SH-SY5Y (cell line): ENCODE measurements at regions not wholly inside any gene's neighbourhood (a gene's known extent, or its start where the extent isn't known, plus 50 kb on each side); places are given as distances from the start of the nearest gene placed in this dataset.

ENCODE experiments used
- GATA2 ChIP-seq: IDR thresholded peaks from 2 replicates; pipeline ENCODE4 v1.6.1; 2011; ENCODE audit warnings: mild to moderate bottlenecking, low read depth, low read length
- GATA3 ChIP-seq: IDR thresholded peaks from 2 replicates; pipeline ENCODE4 v1.6.1; 2011; ENCODE audit warnings: low read depth, mild to moderate bottlenecking, low read length, moderate library complexity

DNA sequence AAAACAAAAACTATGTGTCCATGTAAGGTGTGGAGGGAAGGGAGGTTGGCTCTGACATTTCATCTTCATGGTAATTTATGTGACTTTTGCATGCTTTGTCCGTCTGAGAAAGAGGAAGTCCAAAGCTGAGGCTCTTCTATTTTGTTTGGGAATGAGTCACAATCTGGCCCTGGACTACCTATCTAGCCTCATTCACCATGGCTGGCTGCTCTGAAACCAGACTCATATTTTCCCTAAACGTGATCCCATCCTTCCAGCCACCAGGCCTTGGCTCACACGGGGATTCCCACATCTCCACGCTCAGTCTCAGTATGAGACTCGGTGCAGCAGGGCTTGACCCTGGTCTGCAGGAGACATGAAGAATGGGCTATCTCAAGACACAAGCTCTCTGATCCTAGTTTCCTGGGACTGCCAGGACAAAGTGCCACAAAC lies 672.8 kb downstream of the ACTL7B start:
- TF ChIP-seq GATA3 (no peak), GATA2 (no peak)

GRCh38 chr9:108182270-108182669 lies 673.5 kb downstream of the ACTL7B start:
- no peak for TF ChIP-seq GATA2
- TF ChIP-seq GATA3: no peak

DNA sequence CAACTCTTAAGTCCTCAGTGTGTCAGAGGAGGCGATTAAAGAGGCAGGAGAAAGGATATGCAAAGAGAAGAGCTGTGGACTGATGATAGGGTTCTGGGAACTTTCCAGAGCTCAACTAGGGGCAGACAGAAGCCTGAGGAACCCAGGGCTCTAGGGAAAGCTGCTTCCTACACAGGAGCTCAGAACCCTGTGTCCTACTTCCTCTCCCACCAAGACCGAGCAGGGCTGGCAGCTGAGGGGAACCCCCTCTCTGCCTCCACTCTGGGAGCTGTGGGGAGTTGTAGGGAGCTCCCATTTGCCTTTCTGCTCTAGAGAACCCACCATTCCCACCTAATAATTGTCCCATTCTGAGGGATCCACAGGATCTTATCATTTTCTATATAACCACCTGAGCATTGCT lies 674.3 kb downstream of the ACTL7B start:
- no peak for TF ChIP-seq GATA3
- TF ChIP-seq GATA2: no peak

DNA sequence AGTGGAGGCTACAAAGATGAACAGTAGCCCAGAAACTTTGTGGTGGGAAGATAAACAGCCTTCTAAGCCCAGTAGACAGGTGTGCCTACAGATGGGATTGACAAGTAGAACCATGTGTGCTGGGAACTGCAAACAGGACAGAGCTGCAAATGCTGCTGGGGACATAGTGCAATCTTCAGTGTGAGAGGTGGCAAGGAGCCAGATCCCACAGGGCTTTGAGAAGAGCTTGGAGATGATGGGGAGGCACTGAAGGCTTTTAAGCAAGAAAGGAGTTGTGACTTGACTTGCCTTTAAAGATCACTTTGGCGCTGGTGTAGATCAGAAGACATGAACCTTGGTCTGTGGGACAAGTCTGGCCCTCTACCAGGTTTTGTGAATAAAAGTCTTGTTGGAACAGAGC lies 675.2 kb downstream of the ACTL7B start:
- TF ChIP-seq GATA3 (no peak), GATA2 (no peak)

DNA sequence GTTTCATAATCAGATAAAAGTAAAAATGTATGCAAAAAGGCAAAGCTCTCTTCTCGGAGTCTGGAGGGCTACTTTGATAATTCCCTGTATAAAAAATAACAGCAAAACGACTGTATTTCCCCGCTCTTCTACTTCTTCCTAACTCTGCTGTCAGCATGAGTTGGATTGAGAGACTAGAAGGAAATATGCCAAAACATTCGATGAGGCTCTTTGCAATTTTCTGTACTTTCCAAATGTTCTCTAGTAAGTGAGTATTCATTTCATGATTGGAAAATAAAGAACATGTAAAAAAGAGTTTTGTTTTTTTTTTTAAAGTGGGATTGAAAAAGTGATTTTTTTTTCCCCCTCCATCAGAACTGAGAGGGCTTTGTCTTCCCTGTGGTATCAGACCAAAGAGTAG lies 677.5 kb downstream of the ACTL7B start:
- TF ChIP-seq GATA3: no peak
- no peak for TF ChIP-seq GATA2

GRCh38 chr9:108168236-108168850 lies 678.8 kb upstream of the KLF4 start:
- TF ChIP-seq GATA2 (no peak), GATA3 (no peak)

GRCh38 chr9:108167136-108167900 lies 677.7 kb upstream of the KLF4 start:
- TF ChIP-seq GATA2 (no peak), GATA3 (no peak)

GRCh38 chr9:108166519-108166918 lies 677.0 kb upstream of the KLF4 start:
- TF ChIP-seq GATA2: no peak
- no peak for TF ChIP-seq GATA3

- TF ChIP-seq GATA3 (no peak), GATA2 (no peak)
Observed at GRCh38 chr9:108163321-108164005, 673.9 kb upstream of the KLF4 start.

GRCh38 chr9:108162664-108163063 lies 673.1 kb upstream of the KLF4 start:
- TF ChIP-seq GATA3 (no peak), GATA2 (no peak)

- TF ChIP-seq GATA3 (no peak), GATA2 (no peak)
Observed at GRCh38 chr9:108161503-108161902, 671.9 kb upstream of the KLF4 start.

DNA sequence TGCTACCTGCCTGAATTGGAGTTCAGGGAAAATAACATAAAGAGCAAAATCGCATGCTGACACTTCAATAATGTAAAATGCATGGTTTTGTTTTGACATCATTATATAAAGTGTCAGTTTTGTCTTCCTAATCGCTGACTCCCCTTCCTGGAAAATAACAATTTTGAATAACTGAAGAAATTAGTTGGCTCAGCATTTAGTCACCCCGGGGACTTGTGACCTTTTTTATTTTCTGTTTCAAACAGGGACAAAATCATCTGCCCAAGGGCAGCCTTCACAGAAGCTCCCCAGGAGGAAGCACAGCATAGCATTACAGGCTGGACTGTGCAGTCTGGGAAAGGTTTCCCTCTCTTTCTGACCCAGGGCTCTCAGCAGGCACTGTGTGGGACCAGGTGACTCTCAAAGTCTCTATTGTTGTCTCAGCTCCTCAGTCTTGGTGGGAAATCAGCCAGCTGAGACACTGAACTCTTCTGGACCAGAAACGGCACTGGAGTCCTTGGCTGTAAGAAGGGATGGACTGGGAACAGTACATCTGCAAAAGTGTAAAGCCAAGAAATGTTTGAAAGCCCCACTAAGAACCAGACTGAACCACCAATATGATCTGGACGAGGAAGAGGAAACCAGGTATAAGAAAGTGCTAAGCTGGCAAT lies 671.3 kb upstream of the KLF4 start:
- TF ChIP-seq GATA3: no peak
- no peak for TF ChIP-seq GATA2

DNA sequence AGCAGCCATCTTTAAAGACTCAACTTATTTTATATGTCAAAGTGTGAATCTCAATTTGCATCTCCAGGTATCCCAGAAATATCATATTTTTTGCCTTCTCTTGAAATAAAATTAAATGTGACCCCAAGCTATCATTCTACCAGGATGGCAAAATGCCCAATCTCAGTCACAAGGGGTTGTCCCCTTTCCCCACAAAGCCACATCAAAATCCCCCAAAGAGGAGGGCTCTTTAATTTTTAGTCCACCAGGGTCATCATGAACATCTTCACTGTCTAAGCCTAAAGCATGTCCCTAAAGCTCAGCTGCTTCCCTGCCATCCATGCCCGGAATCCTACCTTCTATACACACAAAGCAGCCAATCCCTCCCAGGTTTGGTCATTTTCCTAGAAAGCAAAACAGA lies 670.5 kb upstream of the KLF4 start:
- TF ChIP-seq GATA2 (no peak), GATA3 (no peak)

GRCh38 chr9:108158236-108158995 lies 668.8 kb upstream of the KLF4 start:
- no peak for TF ChIP-seq GATA3
- TF ChIP-seq GATA2: no peak

- TF ChIP-seq GATA3 (no peak), GATA2 (no peak)
Observed at GRCh38 chr9:108156270-108156998, 666.9 kb upstream of the KLF4 start.
